HepG2 (cell line): ENCODE measurements at regions not wholly inside any gene's neighbourhood (a gene's known extent, or its start where the extent isn't known, plus 50 kb on each side); places are given as distances from the start of the nearest gene placed in this dataset.

Experiments used
- ATAC-seq: fragments of 200-7000 bp; cut with Tn5 transposase; 3 replicates; pipeline ENCODE4 v1.9.1; 2020; ENCODE audit warnings: mild to moderate bottlenecking, moderate library complexity
- BruUV-seq: library from RNA; stranded (reverse); fragments of 400-500 nt; replicated peaks from 2 replicates; lab custom pipeline; 2021; lab: Mats Ljungman, UMichigan
- CTCF ChIA-PET: fragments of 300-600 bp; formaldehyde crosslinking; extraction: SDS; loops from one replicate; lab custom pipeline; 2021; ENCODE audit warnings: low total read pairs, inconsistent platforms, low intra/inter-chr PET ratio; lab: Yijun Ruan, JAX
- POLR2A ChIA-PET: fragments of 350-600 bp; sonication (Branson Sonifier 250); formaldehyde crosslinking; loops from one replicate; lab custom pipeline; 2020; ENCODE audit warnings: antibody characterized with exemption, inconsistent platforms; lab: Yijun Ruan, JAX
- DNase-seq: peaks from one replicate; pipeline ENCODE4 v3.0.0-alpha.2; 2015; ENCODE audit warnings: low spot score
- FAIRE-seq: peaks from 3 replicates; lab custom pipeline; 2011; peaks lifted over from hg19 to GRCh38; lab: Jason Lieb, UNC
- H2AFZ ChIP-seq: one replicate; pipeline ENCODE4 v1.6.1; 2011; ENCODE audit warnings: low read length, inconsistent platforms
- H3K27ac ChIP-seq: fragments of 300-600 bp; 3 replicates; pipeline ENCODE4 v1.8.0; 2011; ENCODE audit warnings: mixed run types, mild to moderate bottlenecking, mixed read lengths, low read length, inconsistent platforms; ENCODE audit not compliant: insufficient read depth; ENCODE audit errors: extremely low read length
- H3K27me3 ChIP-seq, 2 experiments: fragments of 200-600 bp in 1 of 2; 2 replicates in 1 of 2; 3 replicates in 1 of 2; pipeline versions ENCODE4 v1.6.0 to v1.8.0; 2011; ENCODE audit warnings: low read length in 2 of 2, mild to moderate bottlenecking in 2 of 2, moderate library complexity in 2 of 2, inconsistent platforms in 1 of 2; ENCODE audit not compliant: insufficient read depth in 2 of 2, control insufficient read depth in 1 of 2
- H3K36me3 ChIP-seq, 2 experiments: fragments of 200-600 bp in 1 of 2; replicated peaks in 1 of 2; 2 replicates in 1 of 2; 3 replicates in 1 of 2; pipeline versions ENCODE4 v1.5.1 to v1.8.0; 2011; ENCODE audit warnings: low read length in 2 of 2, inconsistent platforms in 1 of 2; ENCODE audit not compliant: insufficient read depth in 2 of 2, control insufficient read depth in 1 of 2
- H3K4me1 ChIP-seq: 2 replicates; pipeline ENCODE4 v1.5.1; 2012; ENCODE audit warnings: low read length, inconsistent platforms; ENCODE audit not compliant: insufficient read depth
- H3K4me2 ChIP-seq: 2 replicates; pipeline ENCODE4 v1.6.0; 2011; ENCODE audit warnings: low read depth, low read length, inconsistent platforms
- H3K4me3 ChIP-seq, 3 experiments: fragments of 200-600 bp in 1 of 3; sonication (generic), shearing (Covaris generic) in 1 of 3; replicated peaks in 1 of 3; 2 replicates each; pipeline ENCODE4 v1.5.1; 2011 to 2016; ENCODE audit warnings: low read length in 3 of 3, inconsistent platforms in 2 of 3, low read depth in 2 of 3, mild to moderate bottlenecking in 2 of 3, control low read depth in 1 of 3, mixed read lengths in 1 of 3; ENCODE audit not compliant: insufficient read depth in 1 of 3
- H3K79me2 ChIP-seq: one replicate; pipeline ENCODE4 v1.6.1; 2011; ENCODE audit warnings: low read length, inconsistent platforms; ENCODE audit not compliant: insufficient read depth
- H3K9ac ChIP-seq: 2 replicates; pipeline ENCODE4 v1.6.0; 2011; ENCODE audit warnings: mild to moderate bottlenecking, low read depth, low read length, inconsistent platforms; ENCODE audit not compliant: insufficient read depth
- H3K9me3 ChIP-seq: 2 replicates; pipeline ENCODE4 v1.5.1; 2012; ENCODE audit warnings: mild to moderate bottlenecking, low read length
- H4K20me1 ChIP-seq: 2 replicates; pipeline ENCODE4 v1.6.0; 2011; ENCODE audit warnings: inconsistent platforms, mild to moderate bottlenecking, low read length, moderate library complexity; ENCODE audit not compliant: insufficient read depth
- BCLAF1 ChIP-seq: fragments of 450-650 bp; IDR thresholded peaks from 2 replicates; pipeline ENCODE4 v1.6.1; 2017; ENCODE audit warnings: mild to moderate bottlenecking
- BRF2 ChIP-seq: sonication (generic); formaldehyde crosslinking; IDR thresholded peaks from 2 replicates; pipeline ENCODE4 v1.8.1; 2022; ENCODE audit warnings: mild to moderate bottlenecking, missing genetic modification reagents
- GPBP1L1 ChIP-seq: sonication (generic); formaldehyde crosslinking; IDR thresholded peaks from 2 replicates; pipeline ENCODE4 v1.5.0; 2020; ENCODE audit warnings: mild to moderate bottlenecking, missing genetic modification reagents
- HNRNPH1 ChIP-seq: fragments of 200-400 bp; formaldehyde crosslinking; optimal IDR thresholded peaks from 2 replicates; pipeline ENCODE3; 2017; ENCODE audit warnings: mild to moderate bottlenecking, low read depth, low read length
- JARID2 ChIP-seq: sonication (generic); formaldehyde crosslinking; IDR thresholded peaks from 2 replicates; pipeline ENCODE4 v1.8.1; 2023; ENCODE audit warnings: missing genetic modification reagents, inconsistent platforms; ENCODE audit not compliant: insufficient replicate concordance
- SMC3 ChIP-seq: IDR thresholded peaks from 2 replicates; pipeline ENCODE4 v1.6.1; 2011; ENCODE audit warnings: low read length, improper control_type of control experiment
- TGIF2 ChIP-seq: IDR thresholded peaks from 2 replicates; pipeline ENCODE4 v1.6.1; 2016; ENCODE audit warnings: control low read depth, missing compliant biosample characterization
- ZBTB10 ChIP-seq: sonication (generic); formaldehyde crosslinking; IDR thresholded peaks from 2 replicates; pipeline ENCODE4 v1.4.0; 2020; ENCODE audit warnings: missing genetic modification reagents, borderline replicate concordance
- ZNF160 ChIP-seq: sonication (generic); formaldehyde crosslinking; IDR thresholded peaks from 2 replicates; pipeline ENCODE4 v1.8.0; 2022; ENCODE audit warnings: mild to moderate bottlenecking, inconsistent platforms, missing genetic modification reagents
- ZNF275 ChIP-seq: sonication (generic); formaldehyde crosslinking; IDR thresholded peaks from 2 replicates; pipeline ENCODE4 v1.8.0; 2022; ENCODE audit warnings: missing genetic modification reagents, mild to moderate bottlenecking, inconsistent platforms, borderline replicate concordance
- ZNF326 ChIP-seq: sonication (generic); formaldehyde crosslinking; IDR thresholded peaks from 2 replicates; pipeline ENCODE4 v1.4.0; 2020; ENCODE audit warnings: missing genetic modification reagents, borderline replicate concordance
- ZNF501 ChIP-seq: sonication (generic); formaldehyde crosslinking; IDR thresholded peaks from 2 replicates; pipeline ENCODE4 v1.5.1; 2020; ENCODE audit warnings: mild to moderate bottlenecking, moderate library complexity, missing genetic modification reagents
- WGBS: methylation state at CpG from one replicate; pipeline ENCODE4 v1.1.6; 2017; ENCODE audit warnings: low lambda C conversion rate; 5-methylcytosine and 5-hydroxymethylcytosine counted together
- in situ Hi-C: cut with HindIII; loops from 2 replicates; pipeline ENCODE4 v1.10.0; 2017; ENCODE audit warnings: low pct_unique_long_range_greater_than_20kb; ENCODE audit not compliant: extremely low pct_ligation_motif_present
- intact Hi-C: fragments of 100-400 bp; cut with micrococcal nuclease; formaldehyde crosslinking; loops from one replicate; pipeline ENCODE4 v1.10.0; 2022; ENCODE audit not compliant: unreplicated experiment

GRCh38 chr18:1371724-1372123, 467.1 kb downstream of the ADCYAP1 start:
- whole genome bisulfite sequencing = 0% methylated on average over 1 of the region's 1 CpG
- in situ Hi-C loops = no loop called here

More at GRCh38 chr18:1371724-1372123, 467.1 kb downstream of the ADCYAP1 start:
- DNase-seq (no peak), FAIRE-seq (no peak), ATAC-seq (no peak)
- CTCF ChIA-PET = no interaction called here
- Histone ChIP-seq H3K27ac (no peak overlapping the region), H2AFZ (no peak overlapping the region), H3K4me1 (no peaks in the 10 kb centered on the region), H3K4me3 (no peak overlapping the region), H3K4me2 (no peak overlapping the region), H3K36me3 (no peaks in the 10 kb centered on the region), H3K79me2 (no peaks in the 10 kb centered on the region), H4K20me1 (no peaks in the 10 kb centered on the region), H3K27me3 (no peaks in the 10 kb centered on the region), H3K9me3 (no peaks in the 10 kb centered on the region), H3K9ac (no peak overlapping the region)
- BruUV-seq = no TSS peak
- POLR2A ChIA-PET = no interaction called here
- TF ChIP-seq ZBTB10 = no peak
- TF ChIP-seq ZNF160 (CRISPR knock-in tag) = no peak
- TF ChIP-seq BCLAF1 = no peak
- no peak for TF ChIP-seq HNRNPH1
- TF ChIP-seq GPBP1L1 (CRISPR knock-in tag) = no peak
- TF ChIP-seq TGIF2 (CRISPR knock-in tag) = no peak
- no peak for TF ChIP-seq ZNF501 (CRISPR knock-in tag)
- no peak for TF ChIP-seq JARID2 (CRISPR knock-in tag)
- TF ChIP-seq BRF2 (CRISPR knock-in tag) = no peak
- no peak for TF ChIP-seq SMC3
- no peak for TF ChIP-seq ZNF326 (CRISPR knock-in tag)
- TF ChIP-seq ZNF275 (CRISPR knock-in tag) = no peak
- intact Hi-C loops = no loop called here
